Cardiac septum (tissue), 1 donor: ENCODE measurements at regions not wholly inside any gene's neighbourhood (a gene's known extent, or its start where the extent isn't known, plus 50 kb on each side); places are given as distances from the start of the nearest gene placed in this dataset.
"Not testable (repeated sequence)": the region's sequence is repeated elsewhere in the genome, so short reads cannot be mapped to it uniquely, and the experiment has no call there.

Experiments
- DNase-seq: peaks from one replicate; pipeline ENCODE4 v3.0.0-alpha.2; 2020; ENCODE audit warnings: low spot score
- intact Hi-C: fragments of 100-400 bp; cut with DNase I; formaldehyde crosslinking; loops from one replicate; pipeline ENCODE4 v1.14.0; 2022
- donor health status: DM: no; HTN: no; CAD: no.

DNA sequence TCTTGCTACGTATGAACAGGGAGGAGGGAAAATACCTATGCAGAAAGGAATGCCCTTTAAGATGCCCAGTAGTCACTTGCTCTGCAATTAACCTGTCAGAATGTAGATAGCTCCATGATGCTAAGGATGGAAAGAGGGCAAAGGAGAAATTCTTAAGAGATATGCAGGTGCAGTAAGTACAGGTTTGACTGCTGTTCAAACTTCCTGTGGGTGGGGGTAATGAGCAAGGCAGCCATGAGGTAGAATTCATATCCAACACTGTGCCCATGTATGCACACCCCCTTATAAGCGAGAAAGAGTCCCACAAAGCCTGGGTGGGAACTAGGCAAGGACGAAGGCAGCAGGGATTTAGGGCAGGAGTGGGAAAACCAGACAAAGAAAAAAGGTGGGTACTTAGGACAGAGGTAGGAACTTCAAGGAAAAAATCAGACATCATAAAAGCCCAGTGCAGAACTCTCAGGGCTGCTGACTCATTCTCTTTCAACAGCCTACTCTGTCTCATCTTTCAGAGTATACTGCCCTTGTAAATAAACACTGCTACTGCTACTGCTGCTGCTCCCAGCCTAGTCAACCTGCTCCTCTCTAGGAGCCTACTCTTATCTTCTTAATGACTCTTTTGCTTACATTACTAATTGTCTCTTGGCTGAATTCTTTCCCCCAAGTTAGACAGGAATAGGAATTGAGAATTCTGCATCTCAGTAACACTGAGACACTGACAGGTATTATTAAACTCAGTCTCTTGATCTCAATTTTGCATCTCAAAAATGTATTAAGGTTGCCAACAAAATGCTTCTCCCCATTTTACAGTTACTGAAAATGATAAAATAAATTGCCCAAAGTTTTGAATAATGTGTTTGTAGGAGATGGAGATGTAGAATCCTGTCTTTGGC is 189.0 kb downstream of the PTH2R start:
- intact Hi-C loops: no loop called here
- DNase-seq: no peak

DNA sequence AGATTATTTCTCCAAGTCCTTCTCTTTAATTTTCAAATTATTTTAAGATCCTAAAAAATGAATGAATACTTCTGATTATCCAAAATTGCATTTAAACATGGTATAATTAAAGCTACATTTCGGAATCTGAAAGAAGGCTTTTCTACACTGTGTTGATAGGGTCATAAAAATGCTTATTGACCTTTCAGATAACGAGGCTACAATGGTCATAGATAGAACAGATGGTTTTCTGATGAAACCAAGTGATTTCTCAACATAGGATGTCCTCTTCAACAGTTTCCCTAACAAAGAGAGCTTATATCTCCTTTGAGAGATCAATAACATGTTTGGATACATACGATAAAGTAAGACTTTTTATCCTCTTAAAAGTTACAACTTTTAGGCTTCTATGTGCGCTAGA is 201.1 kb downstream of the PTH2R start:
- intact Hi-C loops: no loop called here
- no peak for DNase-seq

DNA sequence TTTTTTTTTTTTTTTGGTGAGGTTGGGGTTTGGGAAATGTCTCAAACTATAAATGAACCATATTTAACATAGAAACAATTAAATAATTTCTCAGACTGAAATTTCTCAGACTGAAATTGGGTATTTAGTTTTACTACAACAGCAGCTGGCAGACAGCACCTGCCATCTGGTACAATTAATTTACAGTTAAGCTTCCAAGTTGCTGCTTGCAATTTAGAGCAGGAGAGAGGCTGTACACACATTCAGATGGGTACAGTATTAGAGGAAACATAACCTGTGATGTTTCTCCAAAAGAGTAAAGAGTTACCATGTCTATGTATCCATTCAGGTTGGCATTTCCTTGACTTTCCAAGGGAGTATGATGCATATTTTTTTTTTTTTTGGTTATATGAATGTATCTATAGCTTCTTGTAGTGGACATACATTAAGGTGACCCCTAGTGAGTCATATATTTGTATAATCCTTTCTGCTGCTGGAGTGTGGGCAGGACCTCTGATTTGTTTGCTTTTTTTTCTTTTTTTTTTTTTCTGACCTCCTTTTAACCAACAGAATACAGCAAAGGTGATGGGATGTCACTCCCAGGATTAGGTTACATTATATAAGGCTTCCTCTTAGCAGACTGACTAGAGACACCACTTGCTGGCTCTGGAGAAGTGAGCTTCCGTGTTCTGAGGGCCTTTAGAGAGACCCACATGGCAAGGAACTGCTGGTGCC is 201.7 kb downstream of the PTH2R start:
- no peak for DNase-seq
- intact Hi-C loops: no loop called here

DNA sequence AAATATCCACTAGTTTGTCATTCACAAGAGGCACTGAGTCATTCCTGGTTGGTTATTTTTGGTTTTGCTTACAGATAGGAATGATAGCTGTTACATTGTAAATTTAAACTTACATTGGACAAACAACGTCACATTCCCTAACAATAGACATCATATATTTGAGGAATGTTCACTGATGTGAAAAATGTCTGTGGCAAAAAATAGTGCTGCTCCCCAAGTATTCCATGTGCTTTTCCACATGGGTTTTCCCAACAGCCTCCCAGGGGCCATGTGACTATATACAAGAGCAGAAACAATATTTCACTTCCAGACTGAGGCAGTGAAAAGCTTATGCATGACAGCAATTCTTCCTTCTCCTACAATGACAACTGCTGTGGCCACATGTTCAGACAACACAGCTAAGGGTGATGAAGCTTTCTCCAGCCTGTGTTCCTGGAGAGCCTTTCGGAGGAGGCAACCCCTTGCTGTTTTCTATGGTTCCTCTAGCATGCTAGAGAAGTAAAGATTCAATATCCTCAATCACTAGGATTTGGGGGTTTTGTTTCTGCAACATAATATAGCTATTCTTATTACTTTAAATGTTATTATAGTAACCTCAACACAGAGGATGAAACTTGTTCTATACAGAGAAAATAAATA is 202.7 kb downstream of the PTH2R start:
- DNase-seq: no peak
- intact Hi-C loops: no loop called here

DNA sequence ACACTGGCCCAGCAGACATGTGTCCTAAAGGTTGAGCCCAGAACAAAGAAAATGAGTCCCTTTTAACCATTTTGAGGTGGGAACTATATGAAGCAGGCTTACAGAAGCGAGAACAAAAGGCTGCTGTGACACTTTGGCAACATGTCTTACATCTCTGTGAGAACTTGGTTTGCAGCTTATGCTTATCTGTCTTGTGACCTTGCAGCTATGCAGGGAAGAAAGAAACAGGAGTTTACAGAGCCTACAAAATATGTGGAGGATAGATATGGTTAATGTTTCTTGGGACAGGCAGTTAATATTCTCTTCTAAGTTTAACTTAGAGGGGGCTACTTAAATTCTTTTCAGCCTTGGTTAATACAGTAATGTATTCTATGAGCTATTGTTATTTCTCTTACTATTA is 209.1 kb downstream of the PTH2R start:
- DNase-seq, intact Hi-C loops: not testable (repeated sequence)

DNA sequence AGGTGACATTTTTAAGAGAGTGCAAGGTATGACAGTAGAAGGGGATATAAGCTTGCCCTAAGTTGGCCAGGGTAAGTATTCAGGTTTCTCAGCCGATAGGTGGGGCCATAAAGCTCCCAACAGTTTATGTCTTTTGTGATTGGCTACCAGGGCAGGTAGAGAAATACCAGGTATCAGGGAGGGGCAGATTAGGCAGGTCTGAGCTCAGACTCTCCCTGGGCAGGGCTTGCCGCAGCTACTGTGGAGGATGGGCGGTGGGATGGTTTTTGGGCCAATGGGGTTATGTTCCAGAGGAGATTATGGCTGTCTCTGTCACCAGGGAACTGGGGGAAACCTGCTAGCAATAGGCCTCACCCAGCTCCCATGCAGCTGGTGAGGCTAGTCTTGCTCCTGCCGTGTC is 211.6 kb downstream of the PTH2R start:
- intact Hi-C loops: no loop called here
- DNase-seq: no peak

DNA sequence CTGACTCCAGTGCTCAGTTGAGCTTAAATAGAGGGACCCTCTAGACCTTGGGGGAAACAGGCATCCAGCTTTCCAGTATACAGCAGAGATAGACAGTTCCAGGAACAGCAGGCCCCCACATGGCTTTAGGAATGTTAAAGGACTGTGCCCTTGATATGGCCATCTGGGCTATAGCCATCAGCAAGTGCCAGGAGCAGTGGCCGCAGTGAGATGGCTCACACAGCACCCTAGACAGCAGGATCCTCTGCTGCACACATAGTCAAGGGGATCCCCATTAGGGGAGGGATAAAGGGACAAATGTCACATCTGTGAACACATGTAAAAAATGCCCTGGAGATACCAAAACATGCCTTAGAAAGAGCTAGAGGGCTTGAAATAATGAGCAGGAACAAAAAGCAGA is 213.4 kb downstream of the PTH2R start:
- intact Hi-C loops: no loop called here
- no peak for DNase-seq

DNA sequence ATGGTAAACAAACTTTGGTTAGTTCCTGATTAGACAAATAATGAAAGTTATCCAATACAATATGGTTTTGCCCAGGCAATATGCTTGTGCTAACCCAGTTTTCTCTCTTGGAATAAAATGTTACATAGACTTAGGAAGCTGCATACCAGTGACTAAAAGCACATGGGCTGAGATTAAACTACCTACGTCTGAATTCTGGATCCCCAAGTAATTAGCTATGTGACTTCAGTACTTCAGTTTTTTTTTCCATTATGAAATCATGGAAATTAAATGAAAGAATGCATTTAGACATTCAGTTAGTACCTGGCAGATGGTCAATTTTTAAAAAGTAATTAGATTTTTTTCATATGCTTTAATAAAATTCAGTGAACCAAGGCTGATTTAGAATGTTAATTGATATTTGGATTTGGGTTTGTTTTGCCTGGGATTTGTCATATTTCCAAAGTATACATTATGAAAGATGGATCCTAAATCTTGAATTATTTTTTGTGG is 213.9 kb downstream of the PTH2R start:
- intact Hi-C loops: no loop called here
- no peak for DNase-seq

DNA sequence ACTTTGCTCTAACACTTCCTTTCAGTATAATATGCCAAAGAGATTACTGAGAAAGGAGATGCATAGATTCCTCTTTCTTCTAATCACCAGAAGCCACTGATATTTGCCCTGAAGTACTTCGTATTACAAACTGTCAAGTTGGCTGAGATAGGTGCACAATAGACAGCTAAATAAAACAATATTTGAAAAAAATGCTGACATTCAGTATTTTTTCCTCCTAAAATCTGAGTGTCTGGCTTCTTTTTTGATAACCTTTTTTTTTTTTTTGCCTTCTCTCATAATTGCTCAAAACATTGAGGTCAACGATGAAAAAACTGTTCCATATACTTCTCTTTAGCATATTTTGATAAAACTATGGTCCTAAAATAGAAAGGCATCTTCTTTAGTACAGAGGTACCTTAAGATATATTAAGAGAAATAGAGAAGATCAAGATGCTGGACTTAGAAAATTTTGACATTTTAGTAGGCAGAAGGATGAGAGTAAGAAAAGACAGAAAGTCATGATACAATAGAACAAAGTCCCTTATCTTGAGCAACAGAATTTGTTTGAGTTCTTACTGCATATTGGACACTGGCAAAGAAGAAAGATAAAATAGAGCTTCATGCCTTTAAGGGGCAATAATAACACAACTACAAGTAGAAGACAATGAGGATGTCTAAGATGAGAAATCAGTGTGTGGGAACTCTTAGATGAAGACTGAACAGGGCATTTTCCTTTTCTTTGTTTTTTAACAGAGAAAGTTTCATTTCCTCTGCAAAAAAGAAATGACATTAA is 220.7 kb downstream of the PTH2R start:
- no peak for DNase-seq
- intact Hi-C loops: no loop called here

DNA sequence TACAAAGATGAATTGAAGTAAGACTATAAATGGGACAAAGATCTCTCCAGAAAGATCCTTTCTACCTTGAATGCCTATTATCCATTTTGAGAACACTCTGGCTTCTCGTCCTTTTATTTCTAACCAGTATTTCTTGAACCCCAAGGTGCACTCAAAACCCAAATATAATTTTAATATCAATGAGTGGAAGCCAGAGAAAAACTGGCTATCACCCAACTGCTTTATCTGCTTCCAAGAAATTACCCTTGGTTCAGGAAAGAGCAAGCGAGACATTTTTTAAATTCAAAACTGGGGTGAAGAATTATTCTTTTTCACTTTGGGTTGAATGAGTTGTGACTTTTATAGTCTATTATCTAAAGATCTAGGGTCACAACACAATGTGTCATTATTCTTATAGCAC is 221.3 kb downstream of the PTH2R start:
- intact Hi-C loops: no loop called here
- no peak for DNase-seq

DNA sequence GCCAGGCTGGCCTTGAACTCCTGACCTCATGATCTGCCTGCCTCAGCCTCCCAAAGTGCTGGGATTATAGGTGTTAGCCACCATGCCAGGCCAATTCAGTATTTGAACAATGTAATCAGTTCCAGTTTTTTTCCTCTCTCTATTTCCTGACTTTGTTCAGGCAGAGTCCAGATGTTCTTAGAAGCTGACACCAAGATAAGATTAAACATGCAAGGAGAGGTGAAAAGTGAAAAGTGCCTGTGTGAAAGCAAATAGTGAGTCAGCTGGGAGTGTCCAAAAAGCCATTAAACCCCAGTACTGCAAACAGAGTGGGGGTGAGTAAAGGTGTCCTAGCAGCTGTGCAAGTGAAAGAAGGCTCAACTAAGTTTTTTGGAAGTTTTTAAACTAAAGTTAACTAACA is 231.5 kb downstream of the PTH2R start:
- intact Hi-C loops: no loop called here
- no peak for DNase-seq

DNA sequence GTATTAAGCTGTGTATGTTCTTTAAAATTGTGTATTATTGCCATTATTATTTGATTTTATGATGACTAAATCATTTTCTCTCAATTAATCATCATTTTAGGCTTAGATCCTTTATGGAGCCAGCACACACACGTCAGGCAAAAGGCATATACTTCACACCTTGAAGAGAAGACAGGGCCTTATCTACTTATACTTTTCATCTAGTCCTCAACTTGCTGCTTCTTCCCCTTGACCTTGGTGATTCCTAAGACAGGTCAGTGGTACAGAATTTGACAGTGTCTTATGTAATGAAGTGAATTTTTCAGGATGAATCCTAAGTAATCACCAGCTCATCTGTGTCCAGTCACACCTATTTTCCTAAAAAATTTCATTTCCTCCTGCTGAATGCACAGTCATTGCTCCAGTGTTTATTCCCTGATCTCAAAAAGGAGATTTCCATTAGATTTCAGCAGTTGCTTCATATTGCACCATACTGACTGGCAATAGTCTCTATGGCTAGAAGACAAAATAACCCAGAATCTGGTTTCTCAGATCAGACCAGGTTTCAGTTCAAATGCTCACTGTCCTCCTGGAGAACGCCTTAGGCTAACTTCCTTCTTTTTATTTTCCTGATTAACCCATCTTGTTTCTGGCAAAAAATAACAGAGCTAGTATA is 235.7 kb downstream of the PTH2R start:
- intact Hi-C loops: no loop called here
- DNase-seq: no peak

DNA sequence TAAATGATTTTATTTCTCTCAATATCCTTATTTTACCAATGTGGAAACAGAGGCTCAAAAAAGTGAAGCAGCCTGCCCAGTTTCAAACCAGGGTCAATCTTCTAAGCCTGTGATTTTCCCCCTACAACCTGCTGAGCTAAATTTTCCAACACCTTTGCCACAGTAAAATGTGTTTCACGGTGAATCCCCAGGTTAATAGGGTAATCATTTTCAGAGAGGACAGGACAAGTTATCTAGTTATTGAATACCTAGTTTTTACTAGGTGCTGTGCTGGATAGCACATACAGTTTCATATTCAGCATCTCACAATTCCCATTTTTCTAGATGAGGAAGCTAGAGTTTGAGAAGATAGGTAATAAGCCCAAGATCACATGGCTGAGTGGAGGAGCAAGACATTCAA is 236.6 kb downstream of the PTH2R start:
- intact Hi-C loops: no loop called here
- DNase-seq: no peak

DNA sequence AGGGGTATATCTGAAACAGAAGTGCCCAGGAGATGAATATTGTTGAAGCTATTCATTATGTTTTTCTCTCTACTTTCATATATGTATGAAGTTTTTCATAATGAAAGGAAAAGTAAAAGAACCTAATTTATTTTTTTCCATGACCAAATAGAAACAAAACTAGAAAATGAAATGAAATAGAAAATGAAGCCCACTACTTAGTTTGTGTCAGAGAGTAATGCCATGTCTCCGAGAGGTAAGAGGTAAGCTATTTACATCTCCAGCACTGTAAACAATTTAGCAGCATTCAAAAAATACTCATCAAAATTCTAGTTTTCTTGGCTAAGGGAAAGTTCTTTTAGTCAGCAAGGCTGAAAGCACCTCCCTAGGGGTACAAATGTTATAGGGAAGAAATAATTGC is 238.6 kb downstream of the PTH2R start:
- DNase-seq: no peak
- intact Hi-C loops: no loop called here

DNA sequence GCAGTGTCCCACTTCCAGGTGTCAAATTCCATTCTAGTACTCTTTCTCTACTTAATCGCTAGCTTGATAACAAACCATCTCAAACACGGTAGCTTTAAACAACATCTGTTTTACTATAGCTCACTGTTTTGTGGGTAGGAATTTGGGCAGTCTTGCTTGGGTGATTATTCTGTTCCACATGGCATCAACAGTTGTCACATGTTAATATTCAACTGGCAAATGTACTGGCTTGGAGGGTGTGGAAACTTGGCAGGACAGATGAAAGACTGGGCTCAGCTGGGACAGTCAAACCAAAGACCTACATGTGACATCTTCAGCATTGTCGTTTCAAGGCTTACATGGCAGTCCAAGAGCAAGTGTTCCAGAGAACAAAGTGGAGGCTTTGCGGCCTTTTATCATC is 241.8 kb downstream of the PTH2R start:
- no peak for DNase-seq
- intact Hi-C loops: no loop called here

DNA sequence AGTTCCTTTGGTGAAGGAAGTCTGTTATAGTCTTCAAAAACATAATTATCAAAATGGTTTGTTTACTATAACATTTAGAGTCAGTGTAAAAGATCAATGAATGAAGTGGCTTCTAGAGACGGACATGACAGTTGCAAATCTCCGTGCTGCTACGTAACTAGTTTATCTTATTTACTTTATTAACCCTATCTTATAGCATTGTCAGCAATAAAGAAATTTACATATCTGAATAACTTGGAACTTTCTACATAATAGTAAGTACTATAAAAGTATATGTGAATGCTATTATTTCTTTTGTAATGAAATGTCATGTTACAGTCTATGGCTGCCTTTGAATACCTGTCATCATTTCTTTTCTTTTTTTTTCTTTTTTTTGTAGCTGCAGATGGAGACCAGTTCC is 246.8 kb downstream of the PTH2R start:
- intact Hi-C loops: no loop called here
- no peak for DNase-seq

DNA sequence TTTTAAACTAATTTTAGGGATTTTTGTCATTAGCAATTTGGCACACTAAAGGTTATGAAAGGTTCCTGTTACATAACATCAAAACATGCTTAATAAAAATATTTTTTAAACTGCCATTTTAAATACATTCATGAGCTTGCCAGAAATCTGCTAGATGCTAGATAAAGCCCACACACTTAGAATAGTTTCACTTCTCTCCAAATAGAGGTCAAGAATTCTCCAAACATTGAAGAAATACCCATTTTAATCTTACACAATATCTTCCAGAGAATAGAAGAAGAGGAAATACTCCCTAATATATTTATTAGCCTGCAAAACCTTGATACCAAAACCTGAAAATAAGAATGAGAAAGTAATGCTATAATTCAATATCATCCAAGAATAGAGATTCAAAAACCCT is 247.5 kb downstream of the PTH2R start:
- no peak for DNase-seq
- intact Hi-C loops: no loop called here

DNA sequence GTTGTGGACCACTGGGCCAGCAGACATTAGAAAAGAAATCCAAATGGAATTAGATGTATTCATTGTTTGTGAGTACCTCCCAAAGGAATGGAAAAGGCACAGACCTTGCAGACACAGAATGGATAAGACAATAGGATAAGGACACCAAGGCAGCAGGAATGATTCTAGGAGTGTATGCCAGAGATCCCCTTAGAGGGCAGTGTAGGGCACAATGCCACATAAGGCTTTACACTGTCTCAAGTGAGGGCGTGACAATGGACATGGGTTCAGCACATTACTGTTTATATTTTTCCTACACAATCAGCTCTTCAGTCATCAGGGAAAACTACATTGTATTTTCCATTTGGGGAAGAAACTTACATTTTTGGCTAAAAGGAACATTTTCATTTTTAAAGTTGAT is 250.9 kb downstream of the PTH2R start:
- no peak for DNase-seq
- intact Hi-C loops: no loop called here

DNA sequence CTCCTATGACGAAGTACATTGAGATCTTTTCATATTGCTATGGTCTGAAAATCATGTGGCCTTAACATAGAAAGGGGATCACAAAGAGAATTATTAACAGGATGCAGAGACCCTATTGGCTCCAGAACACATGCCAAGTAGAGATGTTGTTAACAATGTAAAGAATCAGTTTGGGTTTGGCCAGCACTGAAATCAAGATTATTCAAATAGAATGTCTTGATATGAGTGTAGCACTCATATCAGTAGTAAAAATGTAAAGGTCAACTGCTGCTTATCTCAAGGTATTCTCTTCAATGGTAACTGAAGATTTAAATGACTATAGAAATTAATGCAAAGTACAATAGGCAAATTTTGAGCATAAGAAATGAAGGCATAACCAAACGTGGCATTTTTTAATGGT is 262.8 kb downstream of the PTH2R start:
- DNase-seq: no peak
- intact Hi-C loops: no loop called here
